Loucy (cell line): ENCODE measurements at regions not wholly inside any gene's neighbourhood (a gene's known extent, or its start where the extent isn't known, plus 50 kb on each side); places are given as distances from the start of the nearest gene placed in this dataset.

Experiments
- H2AFZ ChIP-seq: fragments of 200-600 bp; sonication (generic); 2 replicates; pipeline ENCODE4 v1.6.0; 2016; ENCODE audit warnings: antibody characterized with exemption, mild to moderate bottlenecking, low read length, moderate library complexity
- H3F3A ChIP-seq: fragments of 200-600 bp; 2 replicates; pipeline ENCODE4 v1.6.0; 2016; ENCODE audit warnings: antibody characterized with exemption, low read depth, mild to moderate bottlenecking
- H3K27me3 ChIP-seq: fragments of 200-600 bp; sonication (generic); 2 replicates; pipeline ENCODE4 v1.6.1; 2014; ENCODE audit warnings: low read length, mild to moderate bottlenecking; ENCODE audit not compliant: insufficient read depth, poor library complexity, severe bottlenecking
- H3K36me3 ChIP-seq: fragments of 200-600 bp; sonication (generic); 2 replicates; pipeline ENCODE4 v1.6.1; 2016; ENCODE audit warnings: low read length; ENCODE audit not compliant: insufficient read depth
- H3K4me1 ChIP-seq: fragments of 200-600 bp; sonication (generic); 2 replicates; pipeline ENCODE4 v1.5.1; 2014; ENCODE audit warnings: low read length, mild to moderate bottlenecking; ENCODE audit not compliant: insufficient read depth, poor library complexity, severe bottlenecking
- H3K4me2 ChIP-seq: fragments of 200-600 bp; sonication (generic); 2 replicates; pipeline ENCODE4 v1.6.0; 2014; ENCODE audit warnings: antibody characterized with exemption, low read length, low read depth, mild to moderate bottlenecking; ENCODE audit not compliant: poor library complexity, severe bottlenecking
- H3K4me3 ChIP-seq: fragments of 200-600 bp; sonication (generic); 2 replicates; pipeline ENCODE4 v1.5.1; 2014; ENCODE audit warnings: low read length, mild to moderate bottlenecking, mixed read lengths; ENCODE audit not compliant: poor library complexity, severe bottlenecking
- H3K79me2 ChIP-seq: fragments of 200-600 bp; sonication (generic); 2 replicates; pipeline ENCODE4 v1.6.1; 2014; ENCODE audit warnings: low read length; ENCODE audit not compliant: insufficient read depth
- H3K9ac ChIP-seq: fragments of 200-600 bp; sonication (generic); 2 replicates; pipeline ENCODE4 v1.6.0; 2014; ENCODE audit warnings: mild to moderate bottlenecking, low read depth, low read length, moderate library complexity; ENCODE audit not compliant: poor library complexity, severe bottlenecking
- H3K9me2 ChIP-seq: fragments of 200-600 bp; sonication (generic); replicated peaks from 2 replicates; pipeline ENCODE4 v1.6.1; 2016; ENCODE audit warnings: low read depth, low read length, mixed read lengths
- H3K9me3 ChIP-seq: fragments of 200-600 bp; sonication (generic); 2 replicates; pipeline ENCODE4 v1.6.1; 2014; ENCODE audit warnings: mild to moderate bottlenecking, antibody characterized with exemption, low read length, low read depth; ENCODE audit not compliant: insufficient read depth
- H4K20me1 ChIP-seq: fragments of 200-600 bp; sonication (generic); 2 replicates; pipeline ENCODE4 v1.6.0; 2014; ENCODE audit warnings: antibody characterized with exemption, low read length, mild to moderate bottlenecking; ENCODE audit not compliant: insufficient read depth, poor library complexity, severe bottlenecking
- EZH2phosphoT487 ChIP-seq: fragments of 200-600 bp; IDR thresholded peaks from 2 replicates; pipeline ENCODE4 v1.6.1; 2018; ENCODE audit warnings: antibody characterized with exemption, mild to moderate bottlenecking, moderate library complexity, borderline replicate concordance
- TF ChIP-seq, protein P1 (sequence below): fragments of 200-600 bp; sonication (generic); conservative IDR thresholded peaks from 2 replicates; pipeline ENCODE4 v1.5.1; 2014; ENCODE audit warnings: mild to moderate bottlenecking, antibody characterized with exemption, low read length

DNA sequence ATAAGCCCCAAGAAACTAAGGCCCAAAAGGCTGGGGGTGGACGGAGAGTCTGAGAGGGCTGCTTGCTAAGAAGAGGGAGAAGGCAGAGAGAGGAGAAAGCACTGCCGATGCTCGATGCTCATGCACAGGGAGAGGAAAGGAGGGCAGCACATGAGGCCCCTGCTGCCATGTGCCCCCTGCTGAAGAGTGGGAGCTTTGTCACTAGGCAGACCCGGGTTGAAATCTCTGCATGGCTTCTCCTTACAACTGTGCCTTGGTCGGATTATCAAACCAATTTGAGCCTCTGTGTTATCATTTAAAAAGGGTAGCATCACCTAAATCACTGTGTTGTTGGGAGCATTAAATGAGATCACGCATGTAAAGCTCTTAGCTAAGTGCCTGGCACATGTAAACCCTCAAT is 330.5 kb downstream of the NXPE2 start:
- Histone ChIP-seq H3K27me3 (no peaks in the 10 kb centered on the region), H3K4me3 (no peak overlapping the region)
- no peak for TF ChIP-seq EZH2phosphoT487
- TF ChIP-seq, protein P1, sequence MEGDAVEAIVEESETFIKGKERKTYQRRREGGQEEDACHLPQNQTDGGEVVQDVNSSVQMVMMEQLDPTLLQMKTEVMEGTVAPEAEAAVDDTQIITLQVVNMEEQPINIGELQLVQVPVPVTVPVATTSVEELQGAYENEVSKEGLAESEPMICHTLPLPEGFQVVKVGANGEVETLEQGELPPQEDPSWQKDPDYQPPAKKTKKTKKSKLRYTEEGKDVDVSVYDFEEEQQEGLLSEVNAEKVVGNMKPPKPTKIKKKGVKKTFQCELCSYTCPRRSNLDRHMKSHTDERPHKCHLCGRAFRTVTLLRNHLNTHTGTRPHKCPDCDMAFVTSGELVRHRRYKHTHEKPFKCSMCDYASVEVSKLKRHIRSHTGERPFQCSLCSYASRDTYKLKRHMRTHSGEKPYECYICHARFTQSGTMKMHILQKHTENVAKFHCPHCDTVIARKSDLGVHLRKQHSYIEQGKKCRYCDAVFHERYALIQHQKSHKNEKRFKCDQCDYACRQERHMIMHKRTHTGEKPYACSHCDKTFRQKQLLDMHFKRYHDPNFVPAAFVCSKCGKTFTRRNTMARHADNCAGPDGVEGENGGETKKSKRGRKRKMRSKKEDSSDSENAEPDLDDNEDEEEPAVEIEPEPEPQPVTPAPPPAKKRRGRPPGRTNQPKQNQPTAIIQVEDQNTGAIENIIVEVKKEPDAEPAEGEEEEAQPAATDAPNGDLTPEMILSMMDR: no peak

DNA sequence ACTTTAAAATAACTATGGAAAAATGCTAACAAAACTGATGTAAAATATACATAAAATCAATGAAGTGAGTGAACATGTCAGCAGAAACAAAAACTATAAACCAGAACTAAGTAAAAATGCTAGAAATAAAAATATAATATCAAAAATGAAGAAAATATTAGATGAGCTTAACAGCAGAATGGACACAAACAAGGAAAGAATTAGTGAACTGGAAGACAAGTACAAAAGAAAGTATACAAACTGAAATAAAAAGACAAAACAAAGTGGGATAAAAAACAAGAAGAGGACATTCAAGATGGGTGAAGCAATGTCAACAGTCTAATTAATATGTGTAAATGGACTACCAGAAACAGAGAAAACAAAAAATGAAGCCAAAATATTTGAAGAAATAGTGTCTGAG is 339.2 kb downstream of the NXPE2 start:
- no peaks in the 10 kb centered on the region for H3F3A ChIP-seq
- no peaks in the 10 kb centered on the region for H3K9me2 ChIP-seq
- no peak overlapping the region for H3K4me3 ChIP-seq
- TF ChIP-seq EZH2phosphoT487: no peak
- TF ChIP-seq, protein P1: no peak
- no peaks in the 10 kb centered on the region for H3K27me3 ChIP-seq
- H3K36me3 ChIP-seq: no peaks in the 10 kb centered on the region
- H3K79me2 ChIP-seq: no peaks in the 10 kb centered on the region
- no peak overlapping the region for H2AFZ ChIP-seq
- no peaks in the 10 kb centered on the region for H3K4me1 ChIP-seq
- H3K9me3 ChIP-seq: 0 out of 2 replicates have a peak, but pooled peaks cover 9% of the 10 kb centered on the region
- H4K20me1 ChIP-seq: no peaks in the 10 kb centered on the region
- H3K9ac ChIP-seq: no peak overlapping the region
- no peak overlapping the region for H3K4me2 ChIP-seq

More for the DNA sequence above, 330.5 kb downstream of the NXPE2 start:
- Histone ChIP-seq H3K36me3 (no peaks in the 10 kb centered on the region), H3K4me2 (no peak overlapping the region), H3K9me2 (no peaks in the 10 kb centered on the region), H3F3A (no peaks in the 10 kb centered on the region), H3K4me1 (no peaks in the 10 kb centered on the region), H2AFZ (no peak overlapping the region), H3K9me3 (no peaks in the 10 kb centered on the region), H3K79me2 (no peaks in the 10 kb centered on the region), H4K20me1 (no peaks in the 10 kb centered on the region), H3K9ac (no peak overlapping the region)

DNA sequence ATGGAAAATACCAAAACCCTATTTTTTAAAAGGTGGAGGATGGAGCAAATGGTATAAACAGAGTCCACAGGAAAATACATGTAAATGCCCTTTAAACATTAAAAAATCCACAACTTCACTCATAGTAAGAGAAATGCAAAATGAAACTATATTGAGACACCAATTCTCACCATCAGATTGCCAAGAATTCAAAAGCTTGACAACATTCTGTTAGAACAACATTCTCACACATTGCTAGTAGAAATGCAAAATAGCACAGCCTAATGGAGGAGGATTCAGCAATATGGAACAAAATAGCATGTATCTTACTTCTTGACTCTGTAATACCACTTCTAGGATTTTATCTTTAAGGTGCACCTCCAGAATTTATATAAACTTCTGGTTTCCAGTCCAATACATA is 351.8 kb downstream of the NXPE2 start:
- Histone ChIP-seq H3K79me2 (no peaks in the 10 kb centered on the region), H3K4me3 (no peak overlapping the region), H3K9me3 (no peaks in the 10 kb centered on the region), H3K9me2 (no peaks in the 10 kb centered on the region), H3K4me2 (no peak overlapping the region), H4K20me1 (no peaks in the 10 kb centered on the region), H3K27me3 (no peaks in the 10 kb centered on the region), H3K4me1 (no peaks in the 10 kb centered on the region), H3F3A (no peaks in the 10 kb centered on the region), H3K9ac (no peak overlapping the region), H3K36me3 (no peaks in the 10 kb centered on the region), H2AFZ (no peak overlapping the region)
- TF ChIP-seq EZH2phosphoT487: no peak
- TF ChIP-seq, protein P1: no peak
